ENCODE measurements at regions not wholly inside any gene's neighbourhood (a gene's known extent, or its start where the extent isn't known, plus 50 kb on each side); places are given as distances from the start of the nearest gene placed in this dataset.

DNA sequence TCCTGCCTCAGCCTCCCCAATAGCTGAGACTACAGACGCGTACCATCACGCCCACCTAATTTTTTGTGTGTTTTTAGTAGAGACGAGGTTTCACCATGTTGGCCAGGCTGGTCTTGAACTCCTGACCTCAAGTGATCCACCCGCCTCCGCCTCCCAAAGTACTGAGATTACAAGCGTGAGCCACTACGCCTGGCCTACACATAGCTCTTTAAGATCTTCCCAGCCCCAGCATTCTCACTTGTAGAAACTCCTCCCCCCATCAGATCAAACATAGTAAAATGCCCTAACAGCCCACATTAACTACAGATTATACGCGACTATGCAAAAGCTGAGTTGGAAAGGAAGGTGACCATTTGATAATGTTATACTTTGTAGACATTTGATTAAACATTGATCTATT is 634.8 kb downstream of the MATN1 start:
- no peak for TF ChIP-seq POLR2A (IDR thresholded peaks at IDR 0.05)
- TF ChIP-seq, protein P1, sequence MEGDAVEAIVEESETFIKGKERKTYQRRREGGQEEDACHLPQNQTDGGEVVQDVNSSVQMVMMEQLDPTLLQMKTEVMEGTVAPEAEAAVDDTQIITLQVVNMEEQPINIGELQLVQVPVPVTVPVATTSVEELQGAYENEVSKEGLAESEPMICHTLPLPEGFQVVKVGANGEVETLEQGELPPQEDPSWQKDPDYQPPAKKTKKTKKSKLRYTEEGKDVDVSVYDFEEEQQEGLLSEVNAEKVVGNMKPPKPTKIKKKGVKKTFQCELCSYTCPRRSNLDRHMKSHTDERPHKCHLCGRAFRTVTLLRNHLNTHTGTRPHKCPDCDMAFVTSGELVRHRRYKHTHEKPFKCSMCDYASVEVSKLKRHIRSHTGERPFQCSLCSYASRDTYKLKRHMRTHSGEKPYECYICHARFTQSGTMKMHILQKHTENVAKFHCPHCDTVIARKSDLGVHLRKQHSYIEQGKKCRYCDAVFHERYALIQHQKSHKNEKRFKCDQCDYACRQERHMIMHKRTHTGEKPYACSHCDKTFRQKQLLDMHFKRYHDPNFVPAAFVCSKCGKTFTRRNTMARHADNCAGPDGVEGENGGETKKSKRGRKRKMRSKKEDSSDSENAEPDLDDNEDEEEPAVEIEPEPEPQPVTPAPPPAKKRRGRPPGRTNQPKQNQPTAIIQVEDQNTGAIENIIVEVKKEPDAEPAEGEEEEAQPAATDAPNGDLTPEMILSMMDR (IDR thresholded peaks at IDR 0.05 in 4 of 5, conservative IDR thresholded peaks at IDR 0.05 in 1 of 5), result no peak

Measured in gastrocnemius medialis (tissue), 4 donors.